IMR-90 (cell line): ENCODE measurements at regions not wholly inside any gene's neighbourhood (a gene's known extent, or its start where the extent isn't known, plus 50 kb on each side); places are given as distances from the start of the nearest gene placed in this dataset.

ENCODE experiments used
- ATAC-seq: fragments of 200-7000 bp; cut with Tn5 transposase; 2 replicates; pipeline ENCODE4 v1.9.1; 2020; ENCODE audit warnings: low read depth, mild to moderate bottlenecking, moderate library complexity
- BruUV-seq: library from RNA; stranded (reverse); fragments of 400-500 nt; replicated peaks from 2 replicates; lab custom pipeline; 2021; lab: Mats Ljungman, UMichigan
- CTCF ChIA-PET: fragments of 300-600 bp; formaldehyde crosslinking; extraction: SDS; loops from one replicate; lab custom pipeline; 2021; ENCODE audit warnings: antibody characterized with exemption; lab: Yijun Ruan, JAX
- POLR2A ChIA-PET: fragments of 300-600 bp; sonication (Branson Sonifier 250); formaldehyde crosslinking; loops from one replicate; lab custom pipeline; 2022; ENCODE audit warnings: antibody characterized with exemption; ENCODE audit not compliant: unreplicated experiment; lab: Charles Lee
- DNase-seq: peaks from one replicate; pipeline ENCODE4 v3.0.0; 2013
- H2AFZ ChIP-seq: replicated peaks from 2 replicates; pipeline ENCODE3; 2013; ENCODE audit warnings: low read length, mild to moderate bottlenecking; ENCODE audit not compliant: poor library complexity
- H2AK5ac ChIP-seq: 2 replicates; pipeline ENCODE4 v1.6.1; 2013; ENCODE audit warnings: low read depth, low read length, inconsistent platforms
- H2AK9ac ChIP-seq: replicated peaks from 2 replicates; pipeline ENCODE3; 2013; ENCODE audit warnings: mild to moderate bottlenecking, low read depth, low read length, moderate library complexity; ENCODE audit not compliant: poor library complexity
- H2BK120ac ChIP-seq: 2 replicates; pipeline ENCODE4 v1.6.1; 2013; ENCODE audit warnings: low read depth, low read length, inconsistent platforms
- H2BK15ac ChIP-seq: 3 replicates; pipeline ENCODE4 v1.6.1; 2013; ENCODE audit warnings: low read depth, low read length, inconsistent platforms
- H2BK20ac ChIP-seq: 2 replicates; pipeline ENCODE4 v1.6.1; 2013; ENCODE audit warnings: low read depth, mild to moderate bottlenecking, inconsistent platforms, low read length, moderate library complexity
- H2BK5ac ChIP-seq: 2 replicates; pipeline ENCODE4 v1.6.1; 2013; ENCODE audit warnings: mild to moderate bottlenecking, low read depth, low read length, inconsistent platforms; ENCODE audit not compliant: poor library complexity, severe bottlenecking
- H3K14ac ChIP-seq: replicated peaks from 2 replicates; pipeline ENCODE4 v1.6.1; 2013; ENCODE audit warnings: low read depth, low read length, inconsistent platforms
- H3K18ac ChIP-seq: 2 replicates; pipeline ENCODE4 v1.6.1; 2013; ENCODE audit warnings: low read depth, low read length, control low read depth
- H3K23ac ChIP-seq: 2 replicates; pipeline ENCODE4 v1.6.1; 2013; ENCODE audit warnings: low read depth, low read length, inconsistent platforms
- H3K27ac ChIP-seq: 2 replicates; pipeline ENCODE4 v1.5.1; 2013; ENCODE audit warnings: mild to moderate bottlenecking, control low read depth, low read length; ENCODE audit not compliant: insufficient read depth
- H3K27me3 ChIP-seq: 2 replicates; pipeline ENCODE4 v1.6.1; 2013; ENCODE audit warnings: low read length; ENCODE audit not compliant: control insufficient read depth, insufficient read depth
- H3K36me3 ChIP-seq: 2 replicates; pipeline ENCODE4 v1.6.1; 2013; ENCODE audit warnings: low read length, mixed read lengths; ENCODE audit not compliant: control insufficient read depth, insufficient read depth
- H3K4ac ChIP-seq: 2 replicates; pipeline ENCODE4 v1.6.1; 2013; ENCODE audit warnings: low read depth, low read length, inconsistent platforms
- H3K4me1 ChIP-seq: 2 replicates; pipeline ENCODE4 v1.6.1; 2013; ENCODE audit warnings: low read length, mixed read lengths; ENCODE audit not compliant: control insufficient read depth, insufficient read depth
- H3K4me2 ChIP-seq: 2 replicates; pipeline ENCODE4 v1.6.1; 2013; ENCODE audit warnings: low read depth, mild to moderate bottlenecking, control low read depth, low read length, moderate library complexity
- H3K4me3 ChIP-seq: 2 replicates; pipeline ENCODE4 v1.5.1; 2013; ENCODE audit warnings: low read depth, mild to moderate bottlenecking, control low read depth, low read length, moderate library complexity; ENCODE audit not compliant: insufficient read depth
- H3K56ac ChIP-seq: 2 replicates; pipeline ENCODE4 v1.6.1; 2013; ENCODE audit warnings: low read length, inconsistent platforms; ENCODE audit not compliant: insufficient read depth; ENCODE audit errors: extremely low read depth
- H3K79me1 ChIP-seq, 2 experiments: 2 replicates each; pipeline ENCODE4 v1.6.1; 2013; ENCODE audit warnings: low read length in 2 of 2, inconsistent platforms in 1 of 2, low read depth in 1 of 2
- H3K9ac ChIP-seq: 2 replicates; pipeline ENCODE4 v1.6.1; 2013; ENCODE audit warnings: low read depth, low read length, control low read depth
- H3K9me1 ChIP-seq: 2 replicates; pipeline ENCODE4 v1.6.1; 2013; ENCODE audit warnings: low read length, inconsistent platforms; ENCODE audit not compliant: insufficient read depth
- H3K9me3 ChIP-seq: 2 replicates; pipeline ENCODE4 v1.6.1; 2013; ENCODE audit warnings: low read length; ENCODE audit not compliant: control insufficient read depth, insufficient read depth
- H4K20me1 ChIP-seq: 2 replicates; pipeline ENCODE4 v1.6.1; 2013; ENCODE audit warnings: low read length, inconsistent platforms; ENCODE audit not compliant: insufficient read depth
- H4K5ac ChIP-seq: 2 replicates; pipeline ENCODE4 v1.6.1; 2013; ENCODE audit warnings: mild to moderate bottlenecking, low read depth, low read length, control low read depth
- H4K8ac ChIP-seq, 2 experiments: 2 replicates each; pipeline ENCODE4 v1.6.1; 2013; ENCODE audit warnings: low read depth in 2 of 2, low read length in 2 of 2, control low read depth in 1 of 2, inconsistent platforms in 1 of 2
- H4K91ac ChIP-seq: 2 replicates; pipeline ENCODE4 v1.6.1; 2013; ENCODE audit warnings: low read depth, low read length, inconsistent platforms; ENCODE audit not compliant: insufficient read depth
- BHLHE40 ChIP-seq: fragments of 150-350 bp; IDR thresholded peaks from 2 replicates; pipeline ENCODE4 v1.6.1; 2016; ENCODE audit warnings: mild to moderate bottlenecking, low read depth, low read length
- CEBPB ChIP-seq: IDR thresholded peaks from 2 replicates; pipeline ENCODE4 v1.6.1; 2012; ENCODE audit warnings: low read depth, low read length, improper control_type of control experiment
- CHD1 ChIP-seq: IDR thresholded peaks from 2 replicates; pipeline ENCODE4 v1.6.1; 2012; ENCODE audit warnings: low read depth, low read length, improper control_type of control experiment
- CTCF ChIP-seq: conservative IDR thresholded peaks from 2 replicates; pipeline ENCODE4 v1.5.1; 2012; ENCODE audit warnings: mild to moderate bottlenecking, low read depth, low read length, improper control_type of control experiment
- ELK1 ChIP-seq: fragments of 150-350 bp; IDR thresholded peaks from 2 replicates; pipeline ENCODE4 v1.6.1; 2016; ENCODE audit warnings: low read depth, mild to moderate bottlenecking, low read length, moderate library complexity, borderline replicate concordance
- FOS ChIP-seq: fragments of 150-350 bp; IDR thresholded peaks from 2 replicates; pipeline ENCODE4 v1.6.1; 2016; ENCODE audit warnings: low read depth, low read length
- MAFK ChIP-seq: IDR thresholded peaks from 2 replicates; pipeline ENCODE4 v1.6.1; 2012; ENCODE audit warnings: low read depth, low read length, improper control_type of control experiment
- MAZ ChIP-seq: IDR thresholded peaks from 2 replicates; pipeline ENCODE4 v1.6.1; 2012; ENCODE audit warnings: low read depth, mild to moderate bottlenecking, low read length, improper control_type of control experiment, moderate library complexity, borderline replicate concordance
- MXI1 ChIP-seq: IDR thresholded peaks from 2 replicates; pipeline ENCODE4 v1.6.1; 2012; ENCODE audit warnings: low read depth, mild to moderate bottlenecking, low read length, moderate library complexity, borderline replicate concordance
- NFE2L2 ChIP-seq: fragments of 150-350 bp; IDR thresholded peaks from 2 replicates; pipeline ENCODE4 v1.6.1; 2016; ENCODE audit warnings: low read depth, mild to moderate bottlenecking, low read length
- POLR2A ChIP-seq: IDR thresholded peaks from 2 replicates; pipeline ENCODE4 v1.6.1; 2012; ENCODE audit warnings: mild to moderate bottlenecking, low read depth, low read length
- RAD21 ChIP-seq: IDR thresholded peaks from 2 replicates; pipeline ENCODE4 v1.6.1; 2012; ENCODE audit warnings: low read length, improper control_type of control experiment
- RCOR1 ChIP-seq: IDR thresholded peaks from 2 replicates; pipeline ENCODE4 v1.6.1; 2012; ENCODE audit warnings: mild to moderate bottlenecking, low read length, improper control_type of control experiment; ENCODE audit not compliant: insufficient replicate concordance
- RFX5 ChIP-seq: IDR thresholded peaks from 2 replicates; pipeline ENCODE4 v1.8.0; 2012; ENCODE audit warnings: low read depth, mild to moderate bottlenecking, low read length, moderate library complexity
- SMC3 ChIP-seq: fragments of 150-350 bp; IDR thresholded peaks from 2 replicates; pipeline ENCODE4 v1.6.1; 2016; ENCODE audit warnings: low read depth, mild to moderate bottlenecking, antibody characterized with exemption, low read length, moderate library complexity
- USF2 ChIP-seq: fragments of 150-350 bp; IDR thresholded peaks from 2 replicates; pipeline ENCODE4 v1.6.1; 2017; ENCODE audit warnings: mild to moderate bottlenecking, antibody characterized with exemption, low read length, low read depth
- WGBS, 2 experiments: methylation state at CpG; one replicate each; pipeline versions ENCODE4 v1.1.5 to v1.1.7; 2013; ENCODE audit warnings: missing lambda C conversion rate in 2 of 2; ENCODE audit not compliant: insufficient read length in 1 of 2; ENCODE audit errors: extremely low coverage in 2 of 2; 5-methylcytosine and 5-hydroxymethylcytosine counted together
- dilution Hi-C: fragments of 300-500 bp; cut with HindIII; formaldehyde crosslinking; loops from one replicate; pipeline ENCODE4 v1.14.3; 2018; ENCODE audit warnings: low sequenced_read_pairs; ENCODE audit not compliant: unreplicated experiment
- in situ Hi-C: fragments of 300-500 bp; cut with MboI; formaldehyde crosslinking; loops from 3 replicates; pipeline ENCODE4 v1.14.3; 2019; ENCODE audit warnings: low sequenced_read_pairs, inconsistent platforms, mixed read lengths
- intact Hi-C: fragments of 100-400 bp; cut with micrococcal nuclease; formaldehyde crosslinking; loops from 2 replicates; pipeline ENCODE4 v1.10.0; 2022

- no peak overlapping the region for H2BK20ac ChIP-seq
- ATAC-seq: no peak
- H3K79me1 ChIP-seq: no peaks in the 10 kb centered on the region
- H2AFZ ChIP-seq: peak overlapping the region; percentile 32
- H2AK9ac ChIP-seq: no peak overlapping the region
- ChIA-PET CTCF (interaction anchor here (1.0 kb wide), 1 partner anchor 26 kb away, joined by 3 read pairs; no protein-coding TSS in a partner anchor), POLR2A (no interaction called here)
- H3K27me3 ChIP-seq: no peaks in the 10 kb centered on the region
- H3K18ac ChIP-seq: no peak overlapping the region
- H3K4me2 ChIP-seq: no peak overlapping the region
- H2BK15ac ChIP-seq: no peak overlapping the region
- H2BK120ac ChIP-seq: no peak overlapping the region
- no peak overlapping the region for H3K27ac ChIP-seq
- in situ Hi-C loops: no loop called here
- no peak overlapping the region for H2BK5ac ChIP-seq
- no peak overlapping the region for H4K5ac ChIP-seq
- no peaks in the 10 kb centered on the region for H3K36me3 ChIP-seq
- no peaks in the 10 kb centered on the region for H3K4me1 ChIP-seq
- H3K14ac ChIP-seq: no peak overlapping the region
- no peak overlapping the region for H3K23ac ChIP-seq
- no peak overlapping the region for H2AK5ac ChIP-seq
- H3K9me1 ChIP-seq: no peaks in the 10 kb centered on the region
- H3K4me3 ChIP-seq: no peak overlapping the region
- H3K9ac ChIP-seq: no peak overlapping the region
- no peak overlapping the region for H3K56ac ChIP-seq
- WGBS, 2 experiments: 66% methylated on average over 7 of the region's 9 CpGs; no CpG with 5 or more reads in 1 of the 2 experiments
- H3K9me3 ChIP-seq: no peaks in the 10 kb centered on the region; the same call in 1 of the 2 replicates
- H4K91ac ChIP-seq: no peak overlapping the region
- H4K8ac ChIP-seq: no peak overlapping the region
- no TSS peak for BruUV-seq
- no peak for DNase-seq
- dilution Hi-C loops: no loop called here
- H3K4ac ChIP-seq: no peak overlapping the region
- intact Hi-C loops: no loop called here
- no peaks in the 10 kb centered on the region for H4K20me1 ChIP-seq
- TF ChIP-seq MXI1 (no peak), NFE2L2 (no peak), RCOR1 (no peak), RFX5 (no peak), MAFK (no peak), RAD21 (no peak), ELK1 (no peak), SMC3 (no peak), CEBPB (no peak), MAZ (no peak), CTCF (no peak), POLR2A (no peak), CHD1 (no peak), BHLHE40 (no peak), USF2 (no peak), FOS (no peak)
Measured at GRCh38 chr6:85714893-85715530, 72.3 kb upstream of the SYNCRIP start.
